B cell (primary cell): ENCODE measurements at regions not wholly inside any gene's neighbourhood (a gene's known extent, or its start where the extent isn't known, plus 50 kb on each side); places are given as distances from the start of the nearest gene placed in this dataset.

ENCODE experiments used
- ATAC-seq: fragments of 200-7000 bp; cut with Tn5 transposase; one replicate; pipeline ENCODE4 v1.10.0; 2021; ENCODE audit warnings: low read depth, mild to moderate bottlenecking, moderate number of reproducible peaks, moderate library complexity
- CTCF ChIA-PET: fragments of 350-600 bp; sonication (Branson Sonifier 250); formaldehyde crosslinking; loops from one replicate; lab custom pipeline; 2021; ENCODE audit warnings: antibody characterized with exemption, inconsistent platforms; lab: Charles Lee
- POLR2A ChIA-PET: fragments of 350-600 bp; sonication (Branson Sonifier 250); formaldehyde crosslinking; loops from one replicate; lab custom pipeline; 2021; ENCODE audit warnings: antibody characterized with exemption; lab: Charles Lee
- DNase-seq: peaks from one replicate; pipeline ENCODE4 v3.0.0; 2013
- H2AFZ ChIP-seq: 2 replicates; pipeline ENCODE4 v1.6.1; 2012; ENCODE audit warnings: mild to moderate bottlenecking, low read depth, low read length; ENCODE audit not compliant: insufficient read depth, poor library complexity, severe bottlenecking
- H3K27ac ChIP-seq, 2 donors: 1 replicate in 1 of 2; 2 replicates in 1 of 2; pipeline ENCODE4 v1.5.1; 2012 to 2013; ENCODE audit warnings: low read length in 2 of 2, mild to moderate bottlenecking in 2 of 2, moderate library complexity in 1 of 2
- H3K27me3 ChIP-seq, 4 experiments: fragments of 200-600 bp in 1 of 4; sonication (generic) in 1 of 4; replicated peaks in 1 of 4; 1 replicate in 2 of 4; 2 replicates in 2 of 4; pipeline versions ENCODE4 v1.6.1 to v1.7.0; 2013 to 2016; ENCODE audit warnings: low read length in 3 of 4, mild to moderate bottlenecking in 2 of 4, mixed read lengths in 1 of 4, moderate library complexity in 1 of 4; ENCODE audit not compliant: insufficient read depth in 4 of 4, control insufficient read depth in 3 of 4; ENCODE audit errors: control extremely low read depth in 1 of 4
- H3K36me3 ChIP-seq, 2 experiments: replicated peaks in 1 of 2; 1 replicate in 1 of 2; 2 replicates in 1 of 2; pipeline versions ENCODE4 v1.6.1 to v1.7.1; 2013; ENCODE audit warnings: low read length in 1 of 2; ENCODE audit not compliant: insufficient read depth in 2 of 2, control insufficient read depth in 1 of 2; ENCODE audit errors: control extremely low read depth in 1 of 2, extremely low read depth in 1 of 2
- H3K4me1 ChIP-seq, 2 donors: fragments of 200-600 bp in 1 of 2; sonication (generic) in 1 of 2; 1 replicate in 1 of 2; 2 replicates in 1 of 2; pipeline versions ENCODE4 v1.5.1 to v1.6.1; 2013 to 2017; ENCODE audit warnings: low read length in 2 of 2; ENCODE audit not compliant: control insufficient read depth in 2 of 2, insufficient read depth in 2 of 2
- H3K4me2 ChIP-seq: replicated peaks from 2 replicates; pipeline ENCODE3; 2012; ENCODE audit warnings: mild to moderate bottlenecking, low read depth, low read length; ENCODE audit not compliant: poor library complexity, severe bottlenecking
- H3K4me3 ChIP-seq, 5 experiments: fragments of 200-600 bp in 1 of 5; sonication (generic) in 1 of 5; 1 replicate in 3 of 5; 2 replicates in 2 of 5; pipeline versions ENCODE4 v1.5.1 to v1.7.0; 2011 to 2016; ENCODE audit warnings: low read length in 4 of 5, mild to moderate bottlenecking in 4 of 5, low read depth in 2 of 5, control low read depth in 1 of 5, moderate library complexity in 1 of 5; ENCODE audit not compliant: insufficient read depth in 1 of 5; ENCODE audit errors: control extremely low read depth in 1 of 5, extremely low read depth in 1 of 5
- H3K79me2 ChIP-seq: fragments of 200-600 bp; sonication (generic); one replicate; pipeline ENCODE4 v1.6.0; 2016; ENCODE audit warnings: low read length; ENCODE audit not compliant: control insufficient read depth, insufficient read depth
- H3K9ac ChIP-seq: fragments of 200-600 bp; sonication (generic); 2 replicates; pipeline ENCODE4 v1.6.1; 2017; ENCODE audit warnings: mild to moderate bottlenecking, low read length, moderate library complexity
- H3K9me3 ChIP-seq, 3 donors: one replicate each; pipeline versions ENCODE4 v1.6.1 to v1.7.1; 2013; ENCODE audit warnings: low read length in 2 of 3; ENCODE audit not compliant: control insufficient read depth in 2 of 3, insufficient read depth in 1 of 3; ENCODE audit errors: control extremely low read depth in 1 of 3
- H4K20me1 ChIP-seq: 2 replicates; pipeline ENCODE4 v1.6.0; 2012; ENCODE audit warnings: mild to moderate bottlenecking, low read length; ENCODE audit not compliant: insufficient read depth, control insufficient read depth, poor library complexity, severe bottlenecking
- H3K27ac Mint-ChIP-seq: one replicate; pipeline ENCODE4 v1.8.0; 2021; ENCODE audit warnings: mixed read lengths
- H3K27me3 Mint-ChIP-seq: one replicate; pipeline ENCODE4 v1.8.0; 2021; ENCODE audit warnings: mixed read lengths
- H3K4me1 Mint-ChIP-seq: one replicate; pipeline ENCODE4 v1.8.0; 2021; ENCODE audit warnings: mixed read lengths
- H3K4me3 Mint-ChIP-seq: one replicate; pipeline ENCODE4 v1.8.0; 2021; ENCODE audit warnings: mixed read lengths
- H3K9me3 Mint-ChIP-seq: one replicate; pipeline ENCODE4 v1.8.0; 2022; ENCODE audit warnings: mixed read lengths; ENCODE audit not compliant: insufficient read depth
- EZH2 ChIP-seq: IDR thresholded peaks from 2 replicates; pipeline ENCODE4 v1.6.1; 2012; ENCODE audit warnings: borderline replicate concordance, low read depth, mild to moderate bottlenecking, moderate library complexity, low read length; ENCODE audit not compliant: insufficient read depth, poor library complexity, severe bottlenecking
- WGBS: methylation state at CpG from one replicate; pipeline ENCODE4 v1.1.5; 2013; ENCODE audit warnings: missing lambda C conversion rate; ENCODE audit not compliant: insufficient coverage; 5-methylcytosine and 5-hydroxymethylcytosine counted together
- intact Hi-C: fragments of 100-400 bp; cut with micrococcal nuclease; formaldehyde crosslinking; loops from one replicate; pipeline ENCODE4 v1.10.0; 2022
- TF ChIP-seq, protein P1 (sequence below): fragments of 200-600 bp; IDR thresholded peaks from one replicate; pipeline ENCODE4 v1.8.0; 2022; ENCODE audit warnings: antibody characterized with exemption, mild to moderate bottlenecking

DNA sequence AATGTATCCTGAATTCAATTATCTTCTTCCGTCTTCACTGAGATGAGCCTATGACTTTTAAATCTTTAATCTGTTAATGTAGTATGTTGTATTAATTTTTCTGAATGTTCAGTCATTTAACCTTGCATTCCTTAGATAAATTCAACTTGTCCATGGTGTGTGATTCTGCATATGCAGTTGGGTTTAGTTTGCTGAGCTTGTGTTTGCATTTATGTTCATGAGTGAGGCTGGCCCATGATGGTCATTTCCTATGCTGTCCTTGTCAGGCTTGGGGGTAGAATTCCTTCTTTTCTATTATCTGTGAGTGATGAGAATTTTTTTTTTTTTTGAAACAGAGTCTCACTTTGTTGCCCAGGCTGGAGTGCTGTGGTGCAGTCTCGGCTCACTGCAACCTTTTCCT, 131.8 kb upstream of the COL5A1 start:
- Mint-ChIP-seq H3K4me3 (no peak overlapping the region), H3K27ac (no peak overlapping the region), H3K4me1 (no peaks in the 10 kb centered on the region), H3K27me3 (peaks cover 16% of the 10 kb centered on the region), H3K9me3 (no peaks in the 10 kb centered on the region)
- peaks cover 0 to 6% (median 0%) of the 10 kb centered on the region in 3 donors for H3K9me3 ChIP-seq
- DNase-seq = no peak
- H4K20me1 ChIP-seq = no peaks in the 10 kb centered on the region
- WGBS = 100% methylated on average over 1 of the region's 2 CpGs
- H3K4me3 ChIP-seq = no peak overlapping the region
- no peak overlapping the region for H2AFZ ChIP-seq
- no peaks in the 10 kb centered on the region for H3K4me1 ChIP-seq
- no peak overlapping the region for H3K4me2 ChIP-seq
- H3K9ac ChIP-seq = no peak overlapping the region
- no peak for ATAC-seq
- peaks cover 0 to 4% (median 0%) of the 10 kb centered on the region in 4 experiments for H3K27me3 ChIP-seq
- ChIA-PET POLR2A (no interaction called here), CTCF (no interaction called here)
- no peak for TF ChIP-seq EZH2
- TF ChIP-seq, protein P1, sequence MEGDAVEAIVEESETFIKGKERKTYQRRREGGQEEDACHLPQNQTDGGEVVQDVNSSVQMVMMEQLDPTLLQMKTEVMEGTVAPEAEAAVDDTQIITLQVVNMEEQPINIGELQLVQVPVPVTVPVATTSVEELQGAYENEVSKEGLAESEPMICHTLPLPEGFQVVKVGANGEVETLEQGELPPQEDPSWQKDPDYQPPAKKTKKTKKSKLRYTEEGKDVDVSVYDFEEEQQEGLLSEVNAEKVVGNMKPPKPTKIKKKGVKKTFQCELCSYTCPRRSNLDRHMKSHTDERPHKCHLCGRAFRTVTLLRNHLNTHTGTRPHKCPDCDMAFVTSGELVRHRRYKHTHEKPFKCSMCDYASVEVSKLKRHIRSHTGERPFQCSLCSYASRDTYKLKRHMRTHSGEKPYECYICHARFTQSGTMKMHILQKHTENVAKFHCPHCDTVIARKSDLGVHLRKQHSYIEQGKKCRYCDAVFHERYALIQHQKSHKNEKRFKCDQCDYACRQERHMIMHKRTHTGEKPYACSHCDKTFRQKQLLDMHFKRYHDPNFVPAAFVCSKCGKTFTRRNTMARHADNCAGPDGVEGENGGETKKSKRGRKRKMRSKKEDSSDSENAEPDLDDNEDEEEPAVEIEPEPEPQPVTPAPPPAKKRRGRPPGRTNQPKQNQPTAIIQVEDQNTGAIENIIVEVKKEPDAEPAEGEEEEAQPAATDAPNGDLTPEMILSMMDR = no peak
- intact Hi-C loops = no loop called here
- H3K27ac ChIP-seq = no peak overlapping the region
- no peaks in the 10 kb centered on the region for H3K79me2 ChIP-seq
- H3K36me3 ChIP-seq = no peaks in the 10 kb centered on the region

DNA sequence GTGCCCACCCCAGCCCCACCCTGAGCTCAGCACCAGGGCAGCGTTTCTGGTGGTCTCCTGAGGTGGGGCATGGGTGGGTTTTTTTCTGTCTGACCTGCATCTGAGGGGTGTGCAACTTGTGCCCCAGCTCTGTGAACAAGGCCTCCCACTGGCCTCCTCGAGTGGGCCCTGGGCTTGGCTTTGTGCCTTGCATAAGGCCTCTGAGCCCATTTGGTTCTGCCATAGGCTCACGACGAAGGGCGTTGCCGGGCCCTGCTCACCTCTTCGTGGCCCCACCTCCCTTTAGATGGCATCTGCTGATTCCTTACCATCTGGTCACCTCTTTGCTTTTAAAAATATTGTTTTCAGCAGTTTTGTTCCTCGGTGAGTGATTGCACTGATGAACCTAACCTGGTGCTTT, 127.1 kb upstream of the COL5A1 start:
- no peak for DNase-seq
- WGBS = 93% methylated on average over 6 of the region's 8 CpGs
- H3K4me3 Mint-ChIP-seq = no peak overlapping the region

More for the DNA sequence above, 127.1 kb upstream of the COL5A1 start:
- Histone ChIP-seq H3K4me3 (no peak overlapping the region), H3K4me2 (no peak overlapping the region), H3K27ac (no peak overlapping the region), H3K27me3 (peaks cover 0 to 4% (median 0%) of the 10 kb centered on the region in 4 experiments), H4K20me1 (no peaks in the 10 kb centered on the region), H3K79me2 (no peaks in the 10 kb centered on the region), H3K36me3 (no peaks in the 10 kb centered on the region), H2AFZ (no peak overlapping the region), H3K4me1 (no peaks in the 10 kb centered on the region), H3K9me3 (peaks cover 0 to 8% (median 0%) of the 10 kb centered on the region in 3 donors), H3K9ac (no peak overlapping the region)
- ATAC-seq = no peak
- Mint-ChIP-seq H3K27me3 (peaks cover 14% of the 10 kb centered on the region), H3K9me3 (no peaks in the 10 kb centered on the region), H3K4me1 (no peaks in the 10 kb centered on the region), H3K27ac (no peak overlapping the region)
- no peak for TF ChIP-seq EZH2
- TF ChIP-seq, protein P1 = no peak
- CTCF ChIA-PET = no interaction called here
- intact Hi-C loops = no loop called here
- POLR2A ChIA-PET = no interaction called here
